Upper lobe of left lung (tissue), 4 donors: ENCODE measurements at regions not wholly inside any gene's neighbourhood (a gene's known extent, or its start where the extent isn't known, plus 50 kb on each side); places are given as distances from the start of the nearest gene placed in this dataset.

ENCODE experiments used
- CTCF ChIP-seq, 6 experiments: fragments of 450-650 bp in 4 of 6; fragments of 200-600 bp in 2 of 6; sonication (generic) in 2 of 6; IDR thresholded peaks; one replicate each; pipeline ENCODE4 v1.5.1; 2016 to 2019; ENCODE audit warnings: antibody characterized with exemption in 6 of 6
- EP300 ChIP-seq, 4 donors: sonication (generic); formaldehyde crosslinking; IDR thresholded peaks; one replicate each; pipeline ENCODE4 v1.5.1; 2017; ENCODE audit warnings: antibody characterized with exemption in 4 of 4, control low read depth in 2 of 4
- POLR2A ChIP-seq, 4 donors: fragments of 450-650 bp; IDR thresholded peaks; one replicate each; pipeline ENCODE4 v1.5.1; 2016 to 2017; ENCODE audit warnings: antibody characterized with exemption in 4 of 4, mild to moderate bottlenecking in 2 of 4
- POLR2AphosphoS5 ChIP-seq, 2 donors: sonication (generic); formaldehyde crosslinking; IDR thresholded peaks; one replicate each; pipeline ENCODE4 v1.5.1; 2017; ENCODE audit warnings: antibody characterized with exemption in 2 of 2

GRCh38 chr1:184870319-184870718, 104.0 kb downstream of the NIBAN1 start:
- no peak for TF ChIP-seq POLR2A (IDR thresholded peaks at IDR 0.05)
- TF ChIP-seq CTCF (IDR thresholded peaks at IDR 0.05), result no peak
- no peak for TF ChIP-seq POLR2AphosphoS5 (IDR thresholded peaks at IDR 0.05)
- TF ChIP-seq EP300 (IDR thresholded peaks at IDR 0.05), result no peak
